ENCODE measurements at regions not wholly inside any gene's neighbourhood (a gene's known extent, or its start where the extent isn't known, plus 50 kb on each side); places are given as distances from the start of the nearest gene placed in this dataset.

DNA sequence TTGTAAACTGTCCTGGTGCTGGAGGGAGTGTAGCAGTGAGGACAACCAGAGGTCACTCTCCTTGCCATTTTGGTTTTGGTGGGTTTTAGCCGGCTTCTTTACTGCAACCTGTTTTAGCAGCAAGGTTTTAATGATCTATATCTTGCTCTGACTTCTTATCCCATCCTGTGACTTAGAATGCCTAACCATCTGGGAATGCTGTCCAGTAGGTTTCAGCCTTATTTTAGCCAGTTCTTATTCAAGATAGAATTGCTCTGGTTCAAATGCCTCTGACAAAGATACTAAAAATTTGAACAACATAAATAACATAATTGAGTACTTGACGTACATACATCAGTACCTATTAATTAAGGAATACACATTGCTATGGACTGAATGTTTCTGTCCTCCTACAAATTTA lies 93.3 kb upstream of the TOM1L1 start:
- TF ChIP-seq GATA3 (IDR thresholded peaks at IDR 0.05; ENCODE audit: low read depth, low read length) (no peak), GATA2 (IDR thresholded peaks at IDR 0.05; ENCODE audit: low read depth, low read length) (no peak)
